ENCODE measurements at regions not wholly inside any gene's neighbourhood (a gene's known extent, or its start where the extent isn't known, plus 50 kb on each side); places are given as distances from the start of the nearest gene placed in this dataset.

DNA sequence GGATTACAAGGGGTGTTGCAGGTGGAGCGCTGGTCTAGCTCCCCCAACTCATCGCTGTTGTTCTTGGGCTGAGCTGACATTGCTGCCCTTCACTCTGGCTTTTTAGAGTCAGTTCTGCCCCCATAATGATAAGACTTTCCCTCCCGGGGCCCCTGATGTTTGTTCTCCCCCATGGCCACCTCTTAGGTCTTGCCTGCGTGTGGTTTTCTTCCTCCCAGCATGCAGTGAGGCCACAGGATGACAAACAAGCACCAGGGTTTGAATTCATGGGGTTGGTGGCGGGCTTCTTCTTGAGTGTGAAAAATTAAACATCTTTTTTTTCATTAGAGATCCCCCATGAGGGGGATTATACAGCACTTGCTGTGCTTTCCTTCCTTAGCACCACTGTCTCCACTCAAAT is 74.1 kb downstream of the CTAGE1 start:
- H3K23ac ChIP-seq (ENCODE audit: low read depth, low read length), result no peak overlapping the region
- H3K4me1 ChIP-seq (ENCODE audit: control insufficient read depth, insufficient read depth, low read length), result peaks cover 19% of the 10 kb centered on the region
- no peak overlapping the region for H3K4ac ChIP-seq (ENCODE audit: low read depth, low read length)
- no peak overlapping the region for H2AK9ac ChIP-seq (replicated peaks; ENCODE audit: low read depth, low read length, poor library complexity)
- no peaks in the 10 kb centered on the region for H3K36me3 ChIP-seq (ENCODE audit: control insufficient read depth, insufficient read depth, low read length)
- H3K4me2 ChIP-seq (ENCODE audit: low read depth, low read length), result no peak overlapping the region
- no peak overlapping the region for H2BK5ac ChIP-seq (ENCODE audit: low read depth, low read length, poor library complexity, severe bottlenecking)
- no peak for DNase-seq
- H3K4me3 ChIP-seq (ENCODE audit: insufficient read depth, low read depth, low read length), result no peak overlapping the region
- BruUV-seq (replicated peaks), result no TSS peak
- no peak overlapping the region for H3K27ac ChIP-seq (ENCODE audit: insufficient read depth, low read length)
- 92% methylated on average over 2 of the region's 5 CpGs; no CpG with 5 or more reads in 1 of the 2 experiments for WGBS, 2 experiments (ENCODE audit: extremely low coverage in 2 of 2, insufficient read length in 1 of 2)
- intact Hi-C loops (cut with micrococcal nuclease) (no loop called here), dilution Hi-C loops (cut with HindIII; ENCODE audit: low sequenced_read_pairs, unreplicated experiment) (no loop called here), in situ Hi-C loops (cut with MboI; ENCODE audit: low sequenced_read_pairs) (no loop called here)
- no peak overlapping the region for H2AK5ac ChIP-seq (ENCODE audit: low read depth, low read length)
- no peak overlapping the region for H2AFZ ChIP-seq (replicated peaks; ENCODE audit: low read length, poor library complexity)
- H4K20me1 ChIP-seq (ENCODE audit: insufficient read depth, low read length), result no peaks in the 10 kb centered on the region
- H2BK120ac ChIP-seq (ENCODE audit: low read depth, low read length), result no peak overlapping the region
- CTCF ChIA-PET, result interaction anchor here (0.6 kb wide), 1 partner anchor 298 kb away, joined by 3 read pairs; no protein-coding TSS in a partner anchor
- no peak for ATAC-seq (ENCODE audit: low read depth)
- POLR2A ChIA-PET (ENCODE audit: unreplicated experiment), result no interaction called here
- no peak overlapping the region for H3K18ac ChIP-seq (ENCODE audit: low read depth, low read length)
- no peaks in the 10 kb centered on the region for H3K9me3 ChIP-seq (ENCODE audit: control insufficient read depth, insufficient read depth, low read length)
- peaks cover 5% of the 10 kb centered on the region; the same call in 1 of the 2 replicates for H3K27me3 ChIP-seq (ENCODE audit: control insufficient read depth, insufficient read depth, low read length)
- H3K14ac ChIP-seq (replicated peaks; ENCODE audit: low read depth, low read length), result no peak overlapping the region
- no peak overlapping the region for H3K56ac ChIP-seq (ENCODE audit: extremely low read depth, insufficient read depth, low read length)
- no peak overlapping the region for H4K8ac ChIP-seq (ENCODE audit: low read depth in 2 of 2, low read length in 2 of 2)
- no peak for TF ChIP-seq FOS (IDR thresholded peaks at IDR 0.05; ENCODE audit: low read depth, low read length)
- no peak for TF ChIP-seq RFX5 (IDR thresholded peaks at IDR 0.05; ENCODE audit: low read depth, low read length)
- no peak for TF ChIP-seq POLR2A (IDR thresholded peaks at IDR 0.05; ENCODE audit: low read depth, low read length)
- no peak for TF ChIP-seq RCOR1 (IDR thresholded peaks at IDR 0.05; ENCODE audit: insufficient replicate concordance, low read length)
- no peak for TF ChIP-seq BHLHE40 (IDR thresholded peaks at IDR 0.05; ENCODE audit: low read depth, low read length)
- no peak for TF ChIP-seq MXI1 (IDR thresholded peaks at IDR 0.05; ENCODE audit: borderline replicate concordance, low read depth, low read length)
- TF ChIP-seq CHD1 (IDR thresholded peaks at IDR 0.05; ENCODE audit: low read depth, low read length), result no peak
- peaks cover 7% of the 10 kb centered on the region for H3K9me1 ChIP-seq (ENCODE audit: insufficient read depth, low read length)
- no peaks in the 10 kb centered on the region for H3K79me1 ChIP-seq (ENCODE audit: low read depth in 1 of 2, low read length in 2 of 2)
- H2BK15ac ChIP-seq (ENCODE audit: low read depth, low read length), result no peak overlapping the region
- H4K5ac ChIP-seq (ENCODE audit: low read depth, low read length), result no peak overlapping the region
- no peak overlapping the region for H3K9ac ChIP-seq (ENCODE audit: low read depth, low read length)
- no peak overlapping the region for H4K91ac ChIP-seq (ENCODE audit: insufficient read depth, low read depth, low read length)
- no peak overlapping the region for H2BK20ac ChIP-seq (ENCODE audit: low read depth, low read length)

Measured in IMR-90 (cell line).